ENCODE measurements at regions not wholly inside any gene's neighbourhood (a gene's known extent, or its start where the extent isn't known, plus 50 kb on each side); places are given as distances from the start of the nearest gene placed in this dataset.
"Not testable (repeated sequence)": the region's sequence is repeated elsewhere in the genome, so short reads cannot be mapped to it uniquely, and the experiment has no call there.

DNA sequence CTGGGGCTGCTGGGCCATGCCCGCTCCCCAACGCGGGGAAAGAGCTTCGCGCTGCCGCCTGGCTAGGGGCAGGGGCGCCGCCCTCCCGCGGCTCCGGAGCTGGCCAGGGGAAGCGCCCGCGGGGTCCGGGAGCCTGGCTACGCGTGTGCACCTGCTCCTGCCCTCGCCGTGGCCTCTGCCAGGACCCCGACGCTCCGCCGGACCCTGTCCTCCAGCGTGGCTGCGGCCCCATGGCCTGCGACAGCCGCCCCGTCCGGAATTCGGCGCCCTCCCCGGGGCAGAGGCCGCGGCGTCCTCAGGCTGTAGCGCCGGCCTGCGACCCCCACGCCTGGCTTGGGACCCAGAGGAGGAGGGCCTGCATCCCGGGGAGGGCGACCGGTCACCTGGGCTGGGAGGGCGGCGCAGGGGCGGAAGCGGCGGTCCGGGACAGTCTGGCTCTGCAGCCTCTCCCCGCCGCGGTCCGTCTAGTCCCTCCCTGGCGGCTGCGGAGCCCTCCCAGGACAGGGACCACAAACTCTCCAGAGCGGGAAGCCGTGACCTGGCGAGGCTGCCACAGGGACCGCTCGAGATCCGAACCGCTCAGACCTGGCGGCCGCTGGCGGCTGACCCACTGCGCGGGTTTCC lies 85.6 kb downstream of the ALG10 start:
- Mint-ChIP-seq H3K27me3 (ENCODE audit: unreplicated experiment) (no peaks in the 10 kb centered on the region), H3K4me3 (ENCODE audit: low read depth, unreplicated experiment) (no peak overlapping the region), H3K27ac (ENCODE audit: unreplicated experiment) (no peak overlapping the region), H3K9me3 (ENCODE audit: low read depth, unreplicated experiment) (no peaks in the 10 kb centered on the region), H3K36me3 (ENCODE audit: insufficient read depth, unreplicated experiment) (no peaks in the 10 kb centered on the region), H3K4me1 (ENCODE audit: low read depth, unreplicated experiment) (no peaks in the 10 kb centered on the region)
- TF ChIP-seq CTCF (IDR thresholded peaks at IDR 0.05; ENCODE audit: unreplicated experiment): no peak
- DNase-seq: no peak
- intact Hi-C loops (cut with micrococcal nuclease; ENCODE audit: unreplicated experiment): no loop called here
- CTCF ChIA-PET: no interaction called here
- no TSS peak for BruUV-seq (replicated peaks)

- no TSS peak for BruUV-seq (replicated peaks)
- no peak for TF ChIP-seq CTCF (IDR thresholded peaks at IDR 0.05; ENCODE audit: unreplicated experiment)
- H3K4me3 Mint-ChIP-seq (ENCODE audit: low read depth, unreplicated experiment): no peak overlapping the region
- no peaks in the 10 kb centered on the region for H3K36me3 Mint-ChIP-seq (ENCODE audit: insufficient read depth, unreplicated experiment)
- H3K27ac Mint-ChIP-seq (ENCODE audit: unreplicated experiment): no peak overlapping the region
- H3K27me3 Mint-ChIP-seq (ENCODE audit: unreplicated experiment): no peaks in the 10 kb centered on the region
- CTCF ChIA-PET: no interaction called here
- no peaks in the 10 kb centered on the region for H3K9me3 Mint-ChIP-seq (ENCODE audit: low read depth, unreplicated experiment)
- H3K4me1 Mint-ChIP-seq (ENCODE audit: low read depth, unreplicated experiment): no peaks in the 10 kb centered on the region
- no peak for DNase-seq
- intact Hi-C loops (cut with micrococcal nuclease; ENCODE audit: unreplicated experiment): no loop called here
These were observed 86.1 kb downstream of the ALG10 start for GRCh38 chr12:34108405-34108803.

DNA sequence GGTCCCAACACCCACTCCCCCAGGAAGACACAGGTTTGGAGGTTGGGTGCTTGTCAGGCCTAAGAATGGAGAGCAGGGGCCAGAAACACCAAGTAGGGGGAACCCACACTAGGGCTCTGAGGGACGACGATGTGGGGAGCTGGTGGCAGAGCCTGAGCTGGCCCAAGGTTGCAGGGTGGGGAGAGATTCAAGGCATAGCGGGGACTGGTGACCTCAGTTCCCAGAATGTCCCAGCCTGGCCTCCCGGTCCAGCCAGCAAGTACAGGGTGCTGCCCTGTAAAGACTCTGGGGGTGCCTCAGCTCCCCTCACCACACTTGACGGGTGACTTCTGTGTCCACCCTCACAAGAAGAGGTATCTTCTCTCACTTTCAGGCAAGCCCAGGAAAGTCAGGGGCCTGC lies 86.7 kb downstream of the ALG10 start:
- CTCF ChIA-PET: interaction anchor here (0.6 kb wide), 1 partner anchor 401 kb away, joined by 3 read pairs; no protein-coding TSS in a partner anchor
- Mint-ChIP-seq H3K27ac (ENCODE audit: unreplicated experiment) (no peak overlapping the region), H3K4me3 (ENCODE audit: low read depth, unreplicated experiment) (no peak overlapping the region), H3K27me3 (ENCODE audit: unreplicated experiment) (no peaks in the 10 kb centered on the region), H3K9me3 (ENCODE audit: low read depth, unreplicated experiment) (no peaks in the 10 kb centered on the region), H3K36me3 (ENCODE audit: insufficient read depth, unreplicated experiment) (no peaks in the 10 kb centered on the region), H3K4me1 (ENCODE audit: low read depth, unreplicated experiment) (no peaks in the 10 kb centered on the region)
- intact Hi-C loops (cut with micrococcal nuclease; ENCODE audit: unreplicated experiment): no loop called here
- no peak for DNase-seq
- no peak for TF ChIP-seq CTCF (IDR thresholded peaks at IDR 0.05; ENCODE audit: unreplicated experiment)
- BruUV-seq (replicated peaks): no TSS peak

DNA sequence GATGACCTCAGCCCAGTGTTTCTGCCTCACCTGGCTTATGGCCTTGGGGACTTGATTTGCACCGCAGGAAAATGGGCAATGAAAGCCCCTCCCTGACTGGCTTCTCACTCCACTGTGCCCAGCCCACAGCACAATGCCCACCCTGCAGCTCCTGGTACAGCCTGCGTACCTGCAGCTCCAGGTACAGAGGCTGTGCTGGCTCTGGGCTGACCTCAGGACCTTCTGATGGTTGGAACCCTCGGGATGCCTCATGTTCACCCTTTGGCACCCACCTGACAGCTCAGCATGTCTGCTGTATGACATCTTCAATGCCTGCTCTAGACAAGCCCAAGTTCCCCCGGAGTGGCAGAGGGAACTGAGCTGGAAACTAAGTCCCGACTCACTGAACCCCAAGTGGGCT lies 87.1 kb downstream of the ALG10 start:
- no peaks in the 10 kb centered on the region for H3K9me3 Mint-ChIP-seq (ENCODE audit: low read depth, unreplicated experiment)
- TF ChIP-seq CTCF (IDR thresholded peaks at IDR 0.05; ENCODE audit: unreplicated experiment): no peak
- H3K27me3 Mint-ChIP-seq (ENCODE audit: unreplicated experiment): no peaks in the 10 kb centered on the region
- no TSS peak for BruUV-seq (replicated peaks)
- H3K36me3 Mint-ChIP-seq (ENCODE audit: insufficient read depth, unreplicated experiment): no peaks in the 10 kb centered on the region
- intact Hi-C loops (cut with micrococcal nuclease; ENCODE audit: unreplicated experiment): no loop called here
- H3K4me3 Mint-ChIP-seq (ENCODE audit: low read depth, unreplicated experiment): no peak overlapping the region
- CTCF ChIA-PET: interaction anchor here (0.6 kb wide), 1 partner anchor 401 kb away, joined by 3 read pairs; no protein-coding TSS in a partner anchor
- H3K4me1 Mint-ChIP-seq (ENCODE audit: low read depth, unreplicated experiment): no peaks in the 10 kb centered on the region
- DNase-seq: no peak
- H3K27ac Mint-ChIP-seq (ENCODE audit: unreplicated experiment): no peak overlapping the region

- DNase-seq; intact Hi-C loops (cut with micrococcal nuclease; ENCODE audit: unreplicated experiment); H3K27ac Mint-ChIP-seq (ENCODE audit: unreplicated experiment); CTCF ChIA-PET; H3K9me3 Mint-ChIP-seq (ENCODE audit: low read depth, unreplicated experiment); H3K27me3 Mint-ChIP-seq (ENCODE audit: unreplicated experiment); H3K4me1 Mint-ChIP-seq (ENCODE audit: low read depth, unreplicated experiment); H3K4me3 Mint-ChIP-seq (ENCODE audit: low read depth, unreplicated experiment); H3K36me3 Mint-ChIP-seq (ENCODE audit: insufficient read depth, unreplicated experiment); BruUV-seq (replicated peaks): not testable (repeated sequence)
These were observed 87.7 kb downstream of the ALG10 start for GRCh38 chr12:34109909-34110531.

Measured in Calu3 (cell line).